GM12872 (cell line): ENCODE measurements at regions not wholly inside any gene's neighbourhood (a gene's known extent, or its start where the extent isn't known, plus 50 kb on each side); places are given as distances from the start of the nearest gene placed in this dataset.

Experiments used
- CTCF ChIP-seq: IDR thresholded peaks from 3 replicates; pipeline ENCODE4 v1.5.1; 2011; ENCODE audit warnings: low read depth, mild to moderate bottlenecking, low read length, moderate library complexity; ENCODE audit not compliant: insufficient read depth

GRCh38 chr6:137623293-137623692 lies 129.1 kb upstream of the OLIG3 start:
- no peak for TF ChIP-seq CTCF

GRCh38 chr6:137625100-137625661 lies 131.0 kb upstream of the OLIG3 start:
- no peak for TF ChIP-seq CTCF

- TF ChIP-seq CTCF: peak; percentile 20; the same call in 1 of the 3 replicates
These were observed 131.6 kb upstream of the OLIG3 start for GRCh38 chr6:137625808-137626207.

- no peak for TF ChIP-seq CTCF
These were observed 136.5 kb upstream of the OLIG3 start for GRCh38 chr6:137630666-137631065.

GRCh38 chr6:137631323-137631722 lies 137.1 kb upstream of the OLIG3 start:
- no peak for TF ChIP-seq CTCF

GRCh38 chr6:137637121-137637520 lies 142.9 kb upstream of the OLIG3 start:
- TF ChIP-seq CTCF: no peak

GRCh38 chr6:137638926-137639706 lies 144.9 kb upstream of the OLIG3 start:
- no peak for TF ChIP-seq CTCF
